Caco-2 (cell line): ENCODE measurements at regions not wholly inside any gene's neighbourhood (a gene's known extent, or its start where the extent isn't known, plus 50 kb on each side); places are given as distances from the start of the nearest gene placed in this dataset.

Source experiments
- BruUV-seq: library from RNA; stranded (reverse); fragments of 400-500 nt; replicated peaks from 2 replicates; lab custom pipeline; 2021; lab: Mats Ljungman, UMichigan
- CTCF ChIA-PET: fragments of 300-600 bp; sonication (Branson Sonifier 250); formaldehyde crosslinking; loops from one replicate; lab custom pipeline; 2022; ENCODE audit warnings: antibody characterized with exemption; lab: Charles Lee
- POLR2A ChIA-PET: fragments of 300-600 bp; sonication (Branson Sonifier 250); formaldehyde crosslinking; loops from one replicate; lab custom pipeline; 2022; ENCODE audit warnings: antibody characterized with exemption; lab: Charles Lee
- DNase-seq, 2 experiments: peaks; one replicate each; pipeline versions ENCODE4 v3.0.0 to v3.0.0-alpha.2; 2020 to 2022
- H3K27me3 ChIP-seq: replicated peaks from 2 replicates; pipeline ENCODE4 v1.6.0; 2011; ENCODE audit warnings: low read length; ENCODE audit not compliant: control insufficient read depth, insufficient read depth
- H3K36me3 ChIP-seq: 2 replicates; pipeline ENCODE4 v1.5.1; 2011; ENCODE audit warnings: low read length; ENCODE audit not compliant: control insufficient read depth, insufficient read depth
- H3K4me1 ChIP-seq: fragments of 250-450 bp; sonication (Bioruptor Pico); 2 replicates; pipeline ENCODE4 v1.5.1; 2020; ENCODE audit warnings: mild to moderate bottlenecking
- H3K4me3 ChIP-seq: 2 replicates; pipeline ENCODE4 v1.5.1; 2011; ENCODE audit warnings: low read depth, mild to moderate bottlenecking, control low read depth, low read length
- H3K9me3 ChIP-seq: fragments of 250-450 bp; sonication (Bioruptor Pico); 2 replicates; pipeline ENCODE4 v1.5.1; 2020; ENCODE audit warnings: mild to moderate bottlenecking, moderate library complexity
- H3K27ac Mint-ChIP-seq: one replicate; pipeline ENCODE4 v1.8.0; 2022; ENCODE audit warnings: mixed read lengths; ENCODE audit not compliant: unreplicated experiment
- H3K27me3 Mint-ChIP-seq: one replicate; pipeline ENCODE4 v1.8.0; 2022; ENCODE audit warnings: mixed read lengths; ENCODE audit not compliant: insufficient read depth, unreplicated experiment
- H3K36me3 Mint-ChIP-seq: one replicate; pipeline ENCODE4 v1.8.0; 2022; ENCODE audit warnings: mild to moderate bottlenecking, mixed read lengths; ENCODE audit not compliant: insufficient read depth, unreplicated experiment
- H3K4me1 Mint-ChIP-seq: one replicate; pipeline ENCODE4 v1.8.0; 2022; ENCODE audit warnings: low read depth, mixed read lengths; ENCODE audit not compliant: unreplicated experiment
- H3K4me3 Mint-ChIP-seq: one replicate; pipeline ENCODE4 v1.8.0; 2022; ENCODE audit warnings: mild to moderate bottlenecking, moderate library complexity, mixed read lengths; ENCODE audit not compliant: unreplicated experiment
- H3K9me3 Mint-ChIP-seq: one replicate; pipeline ENCODE4 v1.8.0; 2022; ENCODE audit warnings: mixed read lengths; ENCODE audit not compliant: unreplicated experiment
- CTCF ChIP-seq, 2 experiments: fragments of 200-600 bp in 1 of 2; IDR thresholded peaks; 1 replicate in 1 of 2; 2 replicates in 1 of 2; pipeline versions ENCODE4 v1.5.1 to v1.8.0; 2011 to 2022; ENCODE audit warnings: antibody characterized with exemption in 1 of 2, control low read depth in 1 of 2, inconsistent platforms in 1 of 2, low read depth in 1 of 2, low read length in 1 of 2, mild to moderate bottlenecking in 1 of 2, moderate library complexity in 1 of 2; ENCODE audit not compliant: insufficient read depth in 1 of 2, severe bottlenecking in 1 of 2, unreplicated experiment in 1 of 2
- intact Hi-C: fragments of 100-400 bp; cut with micrococcal nuclease; formaldehyde crosslinking; loops from one replicate; pipeline ENCODE4 v1.10.0; 2022; ENCODE audit not compliant: unreplicated experiment

GRCh38 chr16:6684076-6684673 lies 648.5 kb upstream of the RBFOX1 start:
- intact Hi-C loops = loop anchor here (1.0 to 10.0 kb wide), 3 partner anchors 341 to 1489 kb away; no protein-coding TSS in a partner anchor
- no peaks in the 10 kb centered on the region for H3K36me3 ChIP-seq
- no peaks in the 10 kb centered on the region for H3K4me1 ChIP-seq
- no peaks in the 10 kb centered on the region for H3K9me3 ChIP-seq
- no peaks in the 10 kb centered on the region for H3K27me3 ChIP-seq
- peaks cover 6% of the 10 kb centered on the region for H3K9me3 Mint-ChIP-seq
- no peak overlapping the region for H3K27ac Mint-ChIP-seq
- ChIA-PET POLR2A (no interaction called here), CTCF (interaction anchor here (0.8 to 1.6 kb wide), 4 partner anchors 13 to 1511 kb away, joined by 3 to 16 read pairs (median 4); no protein-coding TSS in a partner anchor)
- TF ChIP-seq CTCF (IDR thresholded peaks at IDR 0.05; ENCODE audit: insufficient read depth in 1 of 2, low read depth in 1 of 2, low read length in 1 of 2, severe bottlenecking in 1 of 2, unreplicated experiment in 1 of 2) = peak; percentile 59 to 66
- peak in 1 of 2 experiments; percentile 36 for DNase-seq
- H3K4me3 ChIP-seq = no peak overlapping the region
- BruUV-seq = no TSS peak
- H3K4me1 Mint-ChIP-seq = no peaks in the 10 kb centered on the region
- no peaks in the 10 kb centered on the region for H3K27me3 Mint-ChIP-seq
- H3K4me3 Mint-ChIP-seq = no peak overlapping the region
- no peaks in the 10 kb centered on the region for H3K36me3 Mint-ChIP-seq

- peak; percentile 47 to 55 for TF ChIP-seq CTCF (IDR thresholded peaks at IDR 0.05; ENCODE audit: insufficient read depth in 1 of 2, low read depth in 1 of 2, low read length in 1 of 2, severe bottlenecking in 1 of 2, unreplicated experiment in 1 of 2)
- Histone ChIP-seq H3K36me3 (no peaks in the 10 kb centered on the region), H3K9me3 (no peaks in the 10 kb centered on the region), H3K4me3 (no peak overlapping the region), H3K27me3 (no peaks in the 10 kb centered on the region), H3K4me1 (no peaks in the 10 kb centered on the region)
- CTCF ChIA-PET = interaction anchor here (0.6 to 1.0 kb wide), 3 partner anchors 27 to 1879 kb away, joined by 3 to 5 read pairs (median 3); no protein-coding TSS in a partner anchor
- H3K36me3 Mint-ChIP-seq = no peaks in the 10 kb centered on the region
- BruUV-seq = no TSS peak
- H3K9me3 Mint-ChIP-seq = no peaks in the 10 kb centered on the region
- H3K4me3 Mint-ChIP-seq = no peak overlapping the region
- POLR2A ChIA-PET = no interaction called here
- DNase-seq = peak; percentile 35 to 37
- H3K4me1 Mint-ChIP-seq = no peaks in the 10 kb centered on the region
- intact Hi-C loops = loop anchor here (10.0 kb wide), 2 partner anchors 343 to 403 kb away; no protein-coding TSS in a partner anchor
- no peaks in the 10 kb centered on the region for H3K27me3 Mint-ChIP-seq
- no peak overlapping the region for H3K27ac Mint-ChIP-seq
Observed at GRCh38 chr16:6682142-6682811, 650.4 kb upstream of the RBFOX1 start.

- no peaks in the 10 kb centered on the region for H3K27me3 ChIP-seq
- CTCF ChIA-PET = no interaction called here
- no peak overlapping the region for H3K4me3 ChIP-seq
- no peak overlapping the region for H3K27ac Mint-ChIP-seq
- H3K4me3 Mint-ChIP-seq = no peak overlapping the region
- H3K36me3 Mint-ChIP-seq = no peaks in the 10 kb centered on the region
- BruUV-seq = no TSS peak
- DNase-seq = no peak
- H3K9me3 ChIP-seq = no peaks in the 10 kb centered on the region
- POLR2A ChIA-PET = no interaction called here
- H3K9me3 Mint-ChIP-seq = no peaks in the 10 kb centered on the region
- no peak for TF ChIP-seq CTCF (IDR thresholded peaks at IDR 0.05; ENCODE audit: insufficient read depth in 1 of 2, low read depth in 1 of 2, low read length in 1 of 2, severe bottlenecking in 1 of 2, unreplicated experiment in 1 of 2)
- no peaks in the 10 kb centered on the region for H3K27me3 Mint-ChIP-seq
- no peaks in the 10 kb centered on the region for H3K4me1 ChIP-seq
- intact Hi-C loops = no loop called here
- H3K36me3 ChIP-seq = no peaks in the 10 kb centered on the region
- H3K4me1 Mint-ChIP-seq = no peaks in the 10 kb centered on the region
Observed at GRCh38 chr16:6678586-6678985, 654.1 kb upstream of the RBFOX1 start.
